ENCODE measurements at regions not wholly inside any gene's neighbourhood (a gene's known extent, or its start where the extent isn't known, plus 50 kb on each side); places are given as distances from the start of the nearest gene placed in this dataset.

- no peak overlapping the region for H3K4me3 Mint-ChIP-seq
- H3K27me3 Mint-ChIP-seq (ENCODE audit: low read depth): no peaks in the 10 kb centered on the region
- no peaks in the 10 kb centered on the region for H3K36me3 Mint-ChIP-seq (ENCODE audit: low read depth)
- DNase-seq (ENCODE audit: low read depth, low spot score): no peak
- peaks cover 36% of the 10 kb centered on the region for H3K4me1 Mint-ChIP-seq
- H3K27ac Mint-ChIP-seq (ENCODE audit: unreplicated experiment): no peak overlapping the region
- peaks cover 3% of the 10 kb centered on the region for H3K9me3 Mint-ChIP-seq
- no peak for TF ChIP-seq CTCF (conservative IDR thresholded peaks at IDR 0.05)
Measured at GRCh38 chr3:107975529-107976201, 115.2 kb downstream of the CD47 start.

GRCh38 chr3:107973961-107974360, 116.9 kb downstream of the CD47 start:
- TF ChIP-seq CTCF (conservative IDR thresholded peaks at IDR 0.05): no peak
- Mint-ChIP-seq H3K36me3 (ENCODE audit: low read depth) (no peaks in the 10 kb centered on the region), H3K27ac (ENCODE audit: unreplicated experiment) (no peak overlapping the region), H3K4me3 (no peak overlapping the region), H3K27me3 (ENCODE audit: low read depth) (no peaks in the 10 kb centered on the region), H3K4me1 (peaks cover 39% of the 10 kb centered on the region), H3K9me3 (peaks cover 3% of the 10 kb centered on the region)
- DNase-seq (ENCODE audit: low read depth, low spot score): no peak

GRCh38 chr3:107973152-107973551, 117.7 kb downstream of the CD47 start:
- Mint-ChIP-seq H3K27me3 (ENCODE audit: low read depth) (no peaks in the 10 kb centered on the region), H3K4me1 (peaks cover 38% of the 10 kb centered on the region), H3K9me3 (peaks cover 3% of the 10 kb centered on the region), H3K36me3 (ENCODE audit: low read depth) (no peaks in the 10 kb centered on the region), H3K4me3 (no peak overlapping the region), H3K27ac (ENCODE audit: unreplicated experiment) (no peak overlapping the region)
- TF ChIP-seq CTCF (conservative IDR thresholded peaks at IDR 0.05): no peak
- DNase-seq (ENCODE audit: low read depth, low spot score): no peak

GRCh38 chr3:107970993-107971580, 119.7 kb downstream of the CD47 start:
- no peaks in the 10 kb centered on the region for H3K36me3 Mint-ChIP-seq (ENCODE audit: low read depth)
- DNase-seq (ENCODE audit: low read depth, low spot score): no peak
- H3K27me3 Mint-ChIP-seq (ENCODE audit: low read depth): no peaks in the 10 kb centered on the region
- peak overlapping the region; percentile 8 for H3K27ac Mint-ChIP-seq (ENCODE audit: unreplicated experiment)
- H3K9me3 Mint-ChIP-seq: no peaks in the 10 kb centered on the region
- peaks cover 44% of the 10 kb centered on the region for H3K4me1 Mint-ChIP-seq
- no peak overlapping the region for H3K4me3 Mint-ChIP-seq
- TF ChIP-seq CTCF (conservative IDR thresholded peaks at IDR 0.05): no peak

- peaks cover 53% of the 10 kb centered on the region for H3K4me1 Mint-ChIP-seq
- H3K27me3 Mint-ChIP-seq (ENCODE audit: low read depth): no peaks in the 10 kb centered on the region
- H3K9me3 Mint-ChIP-seq: no peaks in the 10 kb centered on the region
- H3K27ac Mint-ChIP-seq (ENCODE audit: unreplicated experiment): no peak overlapping the region
- DNase-seq (ENCODE audit: low read depth, low spot score): no peak
- no peak overlapping the region for H3K4me3 Mint-ChIP-seq
- no peaks in the 10 kb centered on the region for H3K36me3 Mint-ChIP-seq (ENCODE audit: low read depth)
- TF ChIP-seq CTCF (conservative IDR thresholded peaks at IDR 0.05): no peak
Measured at GRCh38 chr3:107969994-107970819, 120.6 kb downstream of the CD47 start.
